NT2/D1 (cell line): ENCODE measurements at regions not wholly inside any gene's neighbourhood (a gene's known extent, or its start where the extent isn't known, plus 50 kb on each side); places are given as distances from the start of the nearest gene placed in this dataset.

Experiments
- SUZ12 ChIP-seq: IDR thresholded peaks from 2 replicates; pipeline ENCODE4 v1.6.1; 2011; ENCODE audit not compliant: insufficient read length, insufficient read depth; ENCODE audit errors: extremely low read depth
- ZNF274 ChIP-seq: IDR thresholded peaks from 2 replicates; pipeline ENCODE4 v1.6.1; 2011; ENCODE audit warnings: mild to moderate bottlenecking, low read depth, low read length

GRCh38 chr3:159252772-159253384 is 451.0 kb downstream of the MFSD1 start:
- TF ChIP-seq ZNF274 (no peak), SUZ12 (no peak)
